Astrocyte of the hippocampus (primary cell): ENCODE measurements at regions not wholly inside any gene's neighbourhood (a gene's known extent, or its start where the extent isn't known, plus 50 kb on each side); places are given as distances from the start of the nearest gene placed in this dataset.
A peak's percentile ranks its signal among the peaks of the same experiment; 100 is the strongest.
"Not testable (repeated sequence)": the region's sequence is repeated elsewhere in the genome, so short reads cannot be mapped to it uniquely, and the experiment has no call there.

Experiments
- DNase-seq: peaks from one replicate; pipeline ENCODE4 v3.0.0; 2011; ENCODE audit warnings: low read depth, low spot score

DNA sequence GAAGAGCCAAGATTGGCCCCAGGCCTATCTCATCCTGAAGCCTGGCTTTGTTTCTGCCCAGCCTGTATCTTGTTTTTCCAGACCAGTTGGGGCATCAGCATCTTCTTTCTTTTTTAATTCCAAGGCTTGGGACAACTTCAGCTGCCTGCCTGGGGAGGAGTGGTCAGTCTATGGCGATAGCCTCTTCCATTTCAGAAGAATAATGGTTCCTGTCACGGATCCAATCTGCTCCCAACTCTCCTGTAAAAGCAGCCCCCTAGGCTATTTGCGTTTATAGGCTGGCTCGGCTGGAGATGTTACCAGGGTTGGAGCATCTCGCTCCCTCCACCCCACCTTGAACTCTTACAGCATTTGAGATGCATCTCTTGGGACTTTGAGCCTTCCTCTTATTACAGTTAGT is 145.2 kb upstream of the CADM1 start:
- DNase-seq = no peak

DNA sequence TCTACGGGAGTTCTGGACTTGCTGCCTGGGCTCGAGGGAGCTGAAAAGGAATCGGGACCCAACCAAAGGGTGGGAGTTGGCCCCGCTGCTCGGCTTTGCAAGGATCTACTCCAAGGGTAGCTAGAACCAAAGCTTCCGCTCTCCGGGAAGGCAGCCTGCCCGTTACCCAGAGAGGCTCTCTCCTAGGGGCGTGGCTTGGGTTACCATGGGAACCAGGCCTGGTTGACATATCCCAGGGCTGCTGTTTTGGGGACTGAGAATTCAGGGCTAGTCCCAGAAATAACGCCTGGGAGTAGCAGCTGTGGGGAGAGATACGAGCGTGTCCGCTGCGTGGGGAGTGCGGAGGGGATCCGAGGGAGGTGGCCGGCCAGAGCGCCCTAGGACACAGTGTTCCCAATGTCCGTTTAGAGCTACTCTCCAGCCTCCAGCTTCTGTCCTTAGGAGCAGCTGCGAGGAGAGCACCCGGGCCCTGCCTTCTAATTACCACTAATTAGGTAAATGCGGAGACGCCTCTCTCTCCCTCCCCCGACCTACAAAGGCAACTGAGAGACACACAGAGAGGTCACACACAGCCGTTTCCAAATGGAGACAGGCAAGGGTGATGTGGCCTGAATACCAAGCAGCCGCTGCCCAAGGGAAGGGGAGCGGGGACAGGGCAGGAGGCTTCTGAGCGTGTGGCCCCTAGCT is 141.6 kb upstream of the CADM1 start:
- DNase-seq = peak; percentile 45

DNA sequence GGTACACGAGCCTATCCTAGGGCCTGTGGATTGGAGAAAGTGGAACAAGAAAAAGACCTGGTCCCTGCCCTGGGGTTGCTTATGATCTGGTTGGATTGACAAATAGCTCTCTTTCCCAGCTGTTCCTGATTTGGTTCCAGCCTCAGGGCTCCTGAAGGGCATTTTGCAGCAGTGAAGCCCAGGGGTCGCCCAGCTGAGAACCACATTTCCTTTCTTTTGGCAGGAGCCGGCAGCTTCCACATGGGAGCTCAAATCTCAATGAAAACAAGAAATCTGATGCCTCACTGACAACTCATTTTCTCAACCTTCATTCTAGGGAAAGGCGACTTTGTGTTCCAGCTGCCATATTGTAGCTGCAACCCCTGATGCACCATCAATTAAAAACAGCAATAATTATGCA is 140.6 kb upstream of the CADM1 start:
- DNase-seq = no peak

DNA sequence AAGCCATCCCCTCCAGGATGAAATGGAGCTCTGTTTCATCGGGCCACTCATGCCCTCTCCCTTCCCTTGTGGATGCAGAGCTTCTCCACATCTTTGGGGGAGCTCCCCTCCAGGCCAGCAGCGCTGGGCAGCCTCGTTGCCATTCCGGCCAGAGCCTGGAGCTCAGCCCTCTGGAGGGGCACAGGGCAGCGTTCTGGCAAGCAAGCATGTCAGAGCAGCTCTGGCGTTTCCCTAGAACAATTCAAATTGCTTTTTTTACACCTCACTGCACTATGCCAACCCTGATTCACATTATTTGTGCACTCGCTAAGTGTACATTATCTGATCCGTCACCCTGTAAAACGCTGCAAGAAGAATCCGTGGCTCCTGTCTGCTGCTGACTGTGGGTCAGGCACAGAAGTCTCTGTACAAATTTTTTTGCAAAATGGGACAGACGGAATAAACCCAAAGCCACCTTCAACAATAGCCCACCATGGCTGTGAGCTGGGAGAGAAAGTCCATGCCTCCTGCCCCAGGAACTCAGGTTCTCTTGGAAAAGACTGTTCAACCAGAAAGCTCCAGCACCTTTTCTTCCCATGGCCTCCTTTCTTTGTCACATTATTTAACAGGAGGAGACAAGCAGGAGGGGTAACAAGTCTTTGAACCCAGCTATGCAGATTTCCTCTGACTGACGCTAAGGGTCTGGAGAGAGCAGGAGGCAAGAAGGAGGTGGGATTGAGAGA is 139.5 kb upstream of the CADM1 start:
- DNase-seq = no peak

GRCh38 chr11:115642660-115643059 is 138.4 kb upstream of the CADM1 start:
- DNase-seq = no peak

GRCh38 chr11:115637599-115638241 is 133.5 kb upstream of the CADM1 start:
- peak; percentile 57 for DNase-seq

GRCh38 chr11:115636753-115637527 is 132.7 kb upstream of the CADM1 start:
- peak; percentile 39 for DNase-seq

GRCh38 chr11:115633977-115634376 is 129.8 kb upstream of the CADM1 start:
- not testable (repeated sequence) for DNase-seq

DNA sequence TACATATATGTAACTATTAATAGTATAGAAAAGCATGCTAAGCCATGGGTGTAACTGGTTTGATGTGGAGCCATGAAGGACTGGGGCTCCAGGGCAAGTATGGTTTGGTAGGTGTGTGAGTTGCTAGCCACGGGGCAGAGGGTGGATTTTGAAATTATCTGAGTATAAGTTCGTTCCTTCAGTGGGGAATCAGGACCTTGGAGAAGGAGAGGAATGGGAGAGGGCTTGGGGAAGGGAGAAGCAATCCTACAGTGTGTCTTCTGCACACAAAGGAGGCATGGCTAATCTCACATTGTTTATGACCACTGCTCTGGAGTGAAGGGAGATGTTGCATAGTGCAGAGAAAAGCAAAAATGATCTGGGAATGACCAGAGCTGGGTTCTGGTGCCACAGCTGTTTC is 127.8 kb upstream of the CADM1 start:
- DNase-seq = no peak

DNA sequence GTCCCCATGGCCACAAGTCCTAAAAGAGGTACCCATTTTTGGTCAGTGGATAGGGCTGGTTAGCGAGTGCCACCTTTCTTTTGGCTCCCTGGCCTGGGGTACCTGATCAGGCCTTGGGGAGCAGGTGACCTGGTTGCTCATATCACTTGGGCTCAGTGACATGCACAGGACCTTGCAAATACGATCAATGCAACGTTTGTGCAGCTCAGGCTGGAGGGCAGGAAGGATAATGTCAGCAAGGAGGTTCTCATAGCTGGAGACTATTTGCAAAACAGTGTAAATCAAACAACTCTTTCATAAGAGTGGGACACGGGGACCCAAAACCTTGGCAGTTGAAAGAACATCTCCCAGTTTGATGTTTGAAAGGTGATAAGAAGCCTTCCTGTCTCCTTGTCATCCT is 127.4 kb upstream of the CADM1 start:
- DNase-seq = no peak

DNA sequence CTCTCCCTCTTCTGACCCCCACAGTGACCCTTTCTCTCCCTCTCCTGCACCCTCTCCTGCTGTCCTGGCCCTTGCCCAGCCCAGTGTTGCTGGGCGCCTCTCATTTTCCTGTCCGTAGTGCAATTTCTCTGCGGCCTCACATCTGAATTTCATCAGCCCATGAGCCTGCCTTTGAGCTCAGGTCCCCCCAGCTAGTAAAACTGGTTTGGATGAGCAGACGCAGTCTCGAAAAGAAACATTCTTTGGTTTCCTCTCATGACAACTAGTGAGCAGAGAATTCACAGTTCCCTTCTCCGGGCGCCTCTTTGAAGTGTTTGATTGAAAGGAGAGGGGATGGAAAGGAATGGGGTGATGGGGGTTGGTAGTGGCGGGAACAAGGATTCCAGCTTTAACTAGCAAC is 126.0 kb upstream of the CADM1 start:
- no peak for DNase-seq

DNA sequence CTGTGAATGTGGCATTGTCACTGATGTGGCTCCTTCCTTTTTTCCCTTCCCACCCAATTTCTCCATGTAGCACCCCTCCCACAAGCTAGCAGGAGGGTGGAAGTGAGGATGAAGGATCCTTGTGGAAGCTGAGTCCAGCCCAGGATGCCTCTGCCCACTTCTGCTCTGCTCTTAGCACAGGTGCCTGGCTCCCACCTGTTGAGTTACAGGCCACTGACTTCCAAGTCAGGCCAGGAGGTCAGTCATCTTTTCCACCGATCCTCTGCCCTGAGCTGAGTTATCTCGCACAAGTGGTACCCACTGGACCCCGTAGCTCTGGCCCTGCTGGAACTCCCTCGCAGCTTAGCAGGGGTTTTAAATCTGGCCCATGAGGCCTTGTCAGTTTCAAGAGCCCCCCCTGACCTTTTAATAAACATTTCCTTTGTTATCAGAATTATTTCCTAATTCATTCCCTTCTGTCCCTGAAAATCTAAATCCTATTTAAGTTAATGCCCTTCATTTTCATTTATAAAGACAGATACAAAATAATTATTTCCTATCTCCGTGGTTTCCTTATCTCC is 125.3 kb upstream of the CADM1 start:
- no peak for DNase-seq

GRCh38 chr11:115627666-115628460 is 123.6 kb upstream of the CADM1 start:
- DNase-seq = no peak

- DNase-seq = no peak
These were observed 122.9 kb upstream of the CADM1 start for GRCh38 chr11:115627071-115627470.

- no peak for DNase-seq
These were observed 122.2 kb upstream of the CADM1 start for GRCh38 chr11:115626414-115626813.

DNA sequence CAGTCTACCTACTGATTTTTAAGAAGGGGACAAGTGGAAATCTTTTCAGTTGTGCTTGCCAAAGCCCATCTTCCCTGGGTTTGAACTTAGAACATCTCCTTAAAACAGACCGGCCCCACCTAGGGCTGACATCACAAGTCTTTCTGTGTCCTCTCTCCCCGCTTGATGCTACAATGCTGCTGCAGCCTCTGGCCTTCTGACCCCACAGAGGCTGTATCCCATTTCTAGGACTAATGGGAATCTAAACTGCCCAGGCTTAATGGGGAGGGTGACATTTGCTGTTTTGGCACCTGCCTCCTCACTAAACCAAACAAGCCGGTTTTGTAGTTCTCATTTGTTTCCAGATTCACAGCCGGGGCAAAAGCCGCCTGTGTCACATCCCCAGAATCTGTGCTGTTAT is 121.3 kb upstream of the CADM1 start:
- no peak for DNase-seq

GRCh38 chr11:115624065-115624464 is 119.8 kb upstream of the CADM1 start:
- DNase-seq = no peak

DNA sequence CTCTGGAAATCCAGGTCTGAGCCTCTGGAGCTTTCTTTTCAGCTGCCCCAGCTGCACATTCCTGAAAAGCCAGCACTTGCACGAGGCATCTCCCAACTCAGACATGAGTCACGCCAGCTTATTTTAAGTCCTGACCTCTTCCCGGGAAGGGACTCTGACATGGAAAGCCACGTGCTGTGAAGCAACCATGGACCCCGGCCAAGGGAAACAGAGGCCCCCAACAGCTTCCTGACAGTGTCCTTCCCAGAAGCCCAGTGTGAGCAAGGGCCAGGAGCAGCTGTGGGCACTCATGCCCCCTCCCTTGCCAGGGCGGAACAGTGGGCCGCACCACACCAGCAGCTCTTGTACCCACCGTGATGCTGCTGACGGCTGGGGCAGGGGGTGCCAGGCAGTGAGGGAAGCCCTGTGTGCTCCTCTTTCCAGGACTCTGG is 118.8 kb upstream of the CADM1 start:
- peak; percentile 96 for DNase-seq

DNA sequence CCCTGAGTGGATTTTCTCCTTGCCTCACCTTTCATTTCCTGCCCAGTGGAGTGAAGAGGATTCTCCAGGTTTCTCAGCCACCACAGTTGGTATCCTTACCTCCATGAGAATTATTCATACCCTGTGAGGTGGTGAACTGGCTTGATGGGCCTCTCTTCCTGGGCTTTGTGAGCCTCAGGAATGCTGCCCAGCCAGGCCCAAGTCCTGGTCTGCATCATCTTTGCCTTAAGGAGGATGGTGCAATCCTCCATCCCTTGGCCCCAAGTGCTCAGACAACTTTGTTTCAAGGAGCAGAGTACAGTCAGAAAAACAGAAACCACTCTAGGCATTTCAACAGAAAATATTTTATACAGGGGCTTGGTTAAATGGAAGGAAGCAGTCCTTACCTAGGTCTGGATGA is 114.2 kb upstream of the CADM1 start:
- no peak for DNase-seq

DNA sequence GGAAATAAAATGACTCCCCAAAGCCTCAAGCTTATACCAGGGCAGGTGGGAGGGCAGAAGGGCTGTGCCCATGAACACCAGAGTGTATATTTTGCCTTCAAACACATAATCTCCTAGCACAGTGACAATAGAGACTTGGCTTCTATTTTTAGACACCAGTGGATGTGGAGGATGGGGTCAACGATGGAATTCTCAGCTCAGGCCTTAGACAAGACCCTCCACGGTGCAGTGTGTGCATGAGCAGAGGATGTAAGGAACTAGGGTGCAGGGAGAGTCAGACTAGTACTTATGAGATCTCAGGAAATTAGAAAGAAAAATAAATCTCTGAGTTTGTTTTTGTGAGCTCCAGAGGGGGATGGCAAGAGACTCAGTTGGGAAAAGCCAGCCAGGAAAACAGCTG is 113.6 kb upstream of the CADM1 start:
- no peak for DNase-seq

- peak; percentile 79 for DNase-seq
These were observed 112.8 kb upstream of the CADM1 start for GRCh38 chr11:115616971-115617370.
